ENCODE measurements at regions not wholly inside any gene's neighbourhood (a gene's known extent, or its start where the extent isn't known, plus 50 kb on each side); places are given as distances from the start of the nearest gene placed in this dataset.

DNA sequence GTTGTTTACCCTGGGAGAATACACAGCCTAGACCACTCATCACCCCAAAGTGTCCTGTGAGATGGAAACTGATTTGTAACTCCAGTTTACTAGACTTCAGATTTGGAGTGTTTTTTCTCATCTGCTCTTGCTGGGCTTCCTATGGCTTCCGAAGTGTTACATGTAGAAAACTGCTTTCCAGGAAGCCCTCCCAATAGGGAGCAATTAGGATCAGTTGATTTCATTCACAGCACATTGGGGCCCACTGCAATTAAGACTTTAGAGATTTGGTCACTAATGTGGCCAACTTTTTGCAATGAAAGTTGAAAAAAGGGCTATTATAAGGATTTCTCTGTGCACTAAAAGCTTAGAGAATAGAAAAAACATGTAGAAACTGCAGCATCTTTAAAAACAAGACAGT, 656.6 kb upstream of the CHAC2 start:
- DNase-seq (ENCODE audit: low read depth) = no peak
- no peak overlapping the region for H3K4me3 ChIP-seq (replicated peaks; ENCODE audit: low read depth, low read length)
- no peak for TF ChIP-seq CTCF (IDR thresholded peaks at IDR 0.05; ENCODE audit: low read length, missing control alignments)

GRCh38 chr2:53108246-53108645, 659.4 kb upstream of the CHAC2 start:
- no peak overlapping the region for H3K4me3 ChIP-seq (replicated peaks; ENCODE audit: low read depth, low read length)
- TF ChIP-seq CTCF (IDR thresholded peaks at IDR 0.05; ENCODE audit: low read length, missing control alignments) = no peak
- DNase-seq (ENCODE audit: low read depth) = no peak

GRCh38 chr2:53104263-53104662, 663.3 kb upstream of the CHAC2 start:
- peak; percentile 66 for DNase-seq (ENCODE audit: low read depth)
- TF ChIP-seq CTCF (IDR thresholded peaks at IDR 0.05; ENCODE audit: low read length, missing control alignments) = no peak

DNA sequence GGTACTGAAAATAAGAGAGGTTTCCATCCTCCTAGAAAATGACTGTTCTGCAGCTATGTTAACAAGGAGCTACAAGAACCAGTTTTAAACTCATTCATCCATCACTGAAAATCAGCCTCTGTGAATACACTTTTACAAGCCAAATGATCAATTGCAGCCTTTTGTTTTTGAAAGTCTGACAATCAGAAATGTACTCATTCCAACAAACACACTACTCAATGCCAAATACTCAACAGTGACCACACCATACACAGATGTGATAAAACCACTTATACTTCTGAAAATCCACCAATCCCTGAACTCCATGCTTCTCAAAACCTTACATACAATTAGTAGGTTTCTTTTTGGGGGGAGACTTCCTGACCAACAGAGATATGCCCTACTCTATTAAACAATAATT, 663.9 kb upstream of the CHAC2 start:
- TF ChIP-seq CTCF (IDR thresholded peaks at IDR 0.05; ENCODE audit: low read length, missing control alignments) = no peak
- no peak overlapping the region for H3K4me3 ChIP-seq (replicated peaks; ENCODE audit: low read depth, low read length)
- no peak for DNase-seq (ENCODE audit: low read depth)

More at GRCh38 chr2:53104263-53104662, 663.3 kb upstream of the CHAC2 start:
- no peak overlapping the region for H3K4me3 ChIP-seq (replicated peaks; ENCODE audit: low read depth, low read length)

GRCh38 chr2:53098696-53099078, 668.9 kb upstream of the CHAC2 start:
- no peak for TF ChIP-seq CTCF (IDR thresholded peaks at IDR 0.05; ENCODE audit: low read length, missing control alignments)
- DNase-seq (ENCODE audit: low read depth) = no peak
- no peak overlapping the region for H3K4me3 ChIP-seq (replicated peaks; ENCODE audit: low read depth, low read length)

- TF ChIP-seq CTCF (IDR thresholded peaks at IDR 0.05; ENCODE audit: low read length, missing control alignments) = no peak
- no peak for DNase-seq (ENCODE audit: low read depth)
- H3K4me3 ChIP-seq (replicated peaks; ENCODE audit: low read depth, low read length) = no peak overlapping the region
Measured at GRCh38 chr2:53096351-53096750, 671.3 kb upstream of the CHAC2 start.

- no peak for TF ChIP-seq CTCF (IDR thresholded peaks at IDR 0.05; ENCODE audit: low read length, missing control alignments)
- no peak overlapping the region for H3K4me3 ChIP-seq (replicated peaks; ENCODE audit: low read depth, low read length)
- DNase-seq (ENCODE audit: low read depth) = no peak
Measured at GRCh38 chr2:53095664-53096063, 671.9 kb upstream of the CHAC2 start.
